ENCODE measurements at regions not wholly inside any gene's neighbourhood (a gene's known extent, or its start where the extent isn't known, plus 50 kb on each side); places are given as distances from the start of the nearest gene placed in this dataset.

DNA sequence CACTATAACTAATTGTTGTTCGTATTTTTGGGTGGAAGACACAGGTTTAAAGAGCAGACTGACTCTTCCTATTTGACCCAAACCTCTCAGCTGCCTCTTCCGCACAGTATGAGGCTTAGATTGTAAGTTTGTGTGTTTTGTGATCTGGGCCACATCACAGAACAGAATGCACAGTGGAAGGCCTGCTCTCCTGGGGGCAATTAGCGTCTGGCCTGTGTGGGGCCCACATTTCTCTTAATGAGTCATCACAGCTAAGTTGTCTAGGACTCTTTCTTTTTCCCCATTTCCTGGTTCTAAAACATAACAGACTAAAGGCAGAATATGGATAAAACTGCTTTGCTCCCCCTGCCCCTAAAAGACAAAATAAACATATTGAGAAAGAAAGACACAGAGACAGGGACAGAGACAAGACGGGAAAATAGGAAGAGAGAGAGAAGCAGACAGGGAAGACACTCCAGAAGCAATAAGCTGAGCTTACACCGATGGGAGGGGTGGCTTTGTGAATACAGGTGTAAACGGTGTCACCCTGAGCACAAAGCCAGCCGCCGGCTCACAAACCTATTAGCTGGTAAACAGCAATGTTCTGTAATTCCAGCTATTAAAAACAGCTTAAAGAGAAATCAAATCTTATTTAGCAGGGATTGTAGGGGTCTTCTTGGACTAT is 127.4 kb upstream of the OPCML start:
- Histone ChIP-seq H3K9me2 (replicated peaks; ENCODE audit: insufficient read depth, low read length) (no peaks in the 10 kb centered on the region), H3K27ac (ENCODE audit: low read length) (no peak overlapping the region), H3K9me3 (ENCODE audit: low read length) (no peaks in the 10 kb centered on the region), H3K27me3 (ENCODE audit: low read length) (no peaks in the 10 kb centered on the region), H2AFZ (ENCODE audit: low read length) (no peak overlapping the region), H3K9ac (ENCODE audit: low read length) (no peak overlapping the region), H3K4me1 (ENCODE audit: low read length) (no peaks in the 10 kb centered on the region), H3K36me3 (ENCODE audit: insufficient read depth, low read length) (no peaks in the 10 kb centered on the region), H4K20me1 (ENCODE audit: insufficient read depth, low read depth, low read length) (no peaks in the 10 kb centered on the region), H3K4me2 (ENCODE audit: low read depth, low read length, poor library complexity, severe bottlenecking) (no peak overlapping the region), H3K4me3 (ENCODE audit: low read length) (no peak overlapping the region), H3K79me2 (ENCODE audit: low read length) (no peaks in the 10 kb centered on the region)
- DNase-seq, result no peak

DNA sequence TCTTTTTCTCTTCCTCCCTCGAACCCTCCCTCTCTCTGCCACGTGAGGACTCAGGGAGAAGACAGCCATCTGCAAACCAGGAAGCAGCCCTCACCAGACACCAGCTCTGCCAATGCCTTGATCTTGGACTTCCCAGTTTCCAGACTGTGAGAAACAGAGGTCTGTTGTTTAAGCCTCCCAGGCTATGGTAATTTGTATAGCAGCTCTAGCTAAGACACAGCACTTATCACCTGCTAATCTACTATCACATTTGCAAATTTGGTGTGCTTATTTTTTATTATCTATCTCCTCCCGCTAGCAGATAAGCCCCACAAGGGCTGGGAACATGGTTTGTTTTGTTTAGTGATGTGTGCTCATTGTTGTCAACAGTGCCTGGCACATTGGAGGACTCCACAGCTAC is 124.8 kb upstream of the OPCML start:
- no peak overlapping the region for H3K4me2 ChIP-seq (ENCODE audit: low read depth, low read length, poor library complexity, severe bottlenecking)
- H3K9ac ChIP-seq (ENCODE audit: low read length), result no peak overlapping the region
- H4K20me1 ChIP-seq (ENCODE audit: insufficient read depth, low read depth, low read length), result no peaks in the 10 kb centered on the region
- no peaks in the 10 kb centered on the region for H3K27me3 ChIP-seq (ENCODE audit: low read length)
- no peaks in the 10 kb centered on the region for H3K79me2 ChIP-seq (ENCODE audit: low read length)
- no peaks in the 10 kb centered on the region for H3K9me3 ChIP-seq (ENCODE audit: low read length)
- no peaks in the 10 kb centered on the region for H3K36me3 ChIP-seq (ENCODE audit: insufficient read depth, low read length)
- DNase-seq, result no peak
- H3K27ac ChIP-seq (ENCODE audit: low read length), result no peak overlapping the region
- no peaks in the 10 kb centered on the region for H3K4me1 ChIP-seq (ENCODE audit: low read length)
- H3K9me2 ChIP-seq (replicated peaks; ENCODE audit: insufficient read depth, low read length), result no peaks in the 10 kb centered on the region
- no peak overlapping the region for H3K4me3 ChIP-seq (ENCODE audit: low read length)
- H2AFZ ChIP-seq (ENCODE audit: low read length), result no peak overlapping the region

GRCh38 chr11:133656082-133656635 is 123.9 kb upstream of the OPCML start:
- H3K27me3 ChIP-seq (ENCODE audit: low read length), result no peaks in the 10 kb centered on the region
- H3K79me2 ChIP-seq (ENCODE audit: low read length), result no peaks in the 10 kb centered on the region
- no peak overlapping the region for H3K27ac ChIP-seq (ENCODE audit: low read length)
- no peak overlapping the region for H3K4me3 ChIP-seq (ENCODE audit: low read length)
- H3K9ac ChIP-seq (ENCODE audit: low read length), result no peak overlapping the region
- no peak overlapping the region for H3K4me2 ChIP-seq (ENCODE audit: low read depth, low read length, poor library complexity, severe bottlenecking)
- H3K9me2 ChIP-seq (replicated peaks; ENCODE audit: insufficient read depth, low read length), result no peaks in the 10 kb centered on the region
- no peak for DNase-seq
- H3K36me3 ChIP-seq (ENCODE audit: insufficient read depth, low read length), result no peaks in the 10 kb centered on the region
- no peaks in the 10 kb centered on the region for H3K9me3 ChIP-seq (ENCODE audit: low read length)
- no peaks in the 10 kb centered on the region for H3K4me1 ChIP-seq (ENCODE audit: low read length)
- H2AFZ ChIP-seq (ENCODE audit: low read length), result no peak overlapping the region
- H4K20me1 ChIP-seq (ENCODE audit: insufficient read depth, low read depth, low read length), result no peaks in the 10 kb centered on the region

DNA sequence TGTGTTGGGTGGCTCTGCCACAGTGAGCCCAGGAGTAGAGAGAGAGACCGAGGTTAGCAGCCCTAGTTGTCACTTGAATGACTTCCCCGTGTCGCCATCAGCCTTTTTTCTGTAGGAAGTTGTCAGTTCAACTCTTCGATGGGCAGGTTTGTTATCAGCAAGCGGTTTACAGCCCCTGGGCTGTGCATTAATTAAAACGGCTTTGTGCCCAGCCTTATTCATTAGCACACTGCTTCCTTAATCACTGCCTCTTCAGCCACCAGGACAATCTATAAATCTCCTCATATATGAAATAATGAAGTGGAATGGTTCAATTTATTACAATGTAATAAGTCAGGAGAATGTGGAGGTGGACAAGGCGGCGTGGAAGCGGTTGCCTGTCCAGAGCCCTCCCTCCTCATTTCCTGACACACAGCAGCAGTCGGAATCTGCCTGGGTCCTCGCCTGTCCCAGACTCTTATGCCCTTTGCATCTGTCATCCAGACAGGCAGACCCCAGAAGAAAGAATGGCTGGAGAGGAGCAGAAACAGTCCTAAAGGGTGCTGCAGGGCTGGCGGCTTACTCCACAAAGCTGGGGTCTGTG is 122.4 kb upstream of the OPCML start:
- Histone ChIP-seq H3K36me3 (ENCODE audit: insufficient read depth, low read length) (no peaks in the 10 kb centered on the region), H3K27ac (ENCODE audit: low read length) (no peak overlapping the region), H2AFZ (ENCODE audit: low read length) (no peak overlapping the region), H3K9me2 (replicated peaks; ENCODE audit: insufficient read depth, low read length) (no peaks in the 10 kb centered on the region), H4K20me1 (ENCODE audit: insufficient read depth, low read depth, low read length) (no peaks in the 10 kb centered on the region), H3K4me1 (ENCODE audit: low read length) (no peaks in the 10 kb centered on the region), H3K9me3 (ENCODE audit: low read length) (no peaks in the 10 kb centered on the region), H3K4me2 (ENCODE audit: low read depth, low read length, poor library complexity, severe bottlenecking) (no peak overlapping the region), H3K4me3 (ENCODE audit: low read length) (no peak overlapping the region), H3K27me3 (ENCODE audit: low read length) (no peaks in the 10 kb centered on the region), H3K9ac (ENCODE audit: low read length) (no peak overlapping the region), H3K79me2 (ENCODE audit: low read length) (no peaks in the 10 kb centered on the region)
- no peak for DNase-seq

GRCh38 chr11:133653336-133653735 is 121.0 kb upstream of the OPCML start:
- Histone ChIP-seq H3K79me2 (ENCODE audit: low read length) (no peaks in the 10 kb centered on the region), H3K9me2 (replicated peaks; ENCODE audit: insufficient read depth, low read length) (no peaks in the 10 kb centered on the region), H3K4me3 (ENCODE audit: low read length) (no peak overlapping the region), H3K27me3 (ENCODE audit: low read length) (no peaks in the 10 kb centered on the region), H2AFZ (ENCODE audit: low read length) (no peak overlapping the region), H3K4me2 (ENCODE audit: low read depth, low read length, poor library complexity, severe bottlenecking) (no peak overlapping the region), H4K20me1 (ENCODE audit: insufficient read depth, low read depth, low read length) (no peaks in the 10 kb centered on the region), H3K9me3 (ENCODE audit: low read length) (no peaks in the 10 kb centered on the region), H3K27ac (ENCODE audit: low read length) (no peak overlapping the region), H3K9ac (ENCODE audit: low read length) (no peak overlapping the region), H3K36me3 (ENCODE audit: insufficient read depth, low read length) (no peaks in the 10 kb centered on the region), H3K4me1 (ENCODE audit: low read length) (no peaks in the 10 kb centered on the region)
- DNase-seq, result no peak

- no peak overlapping the region for H3K4me2 ChIP-seq (ENCODE audit: low read depth, low read length, poor library complexity, severe bottlenecking)
- no peaks in the 10 kb centered on the region for H3K4me1 ChIP-seq (ENCODE audit: low read length)
- H3K9me3 ChIP-seq (ENCODE audit: low read length), result no peaks in the 10 kb centered on the region
- no peaks in the 10 kb centered on the region for H4K20me1 ChIP-seq (ENCODE audit: insufficient read depth, low read depth, low read length)
- no peaks in the 10 kb centered on the region for H3K79me2 ChIP-seq (ENCODE audit: low read length)
- DNase-seq, result no peak
- H3K9ac ChIP-seq (ENCODE audit: low read length), result no peak overlapping the region
- H3K36me3 ChIP-seq (ENCODE audit: insufficient read depth, low read length), result no peaks in the 10 kb centered on the region
- H3K9me2 ChIP-seq (replicated peaks; ENCODE audit: insufficient read depth, low read length), result no peaks in the 10 kb centered on the region
- no peak overlapping the region for H3K4me3 ChIP-seq (ENCODE audit: low read length)
- H3K27me3 ChIP-seq (ENCODE audit: low read length), result no peaks in the 10 kb centered on the region
- no peak overlapping the region for H2AFZ ChIP-seq (ENCODE audit: low read length)
- H3K27ac ChIP-seq (ENCODE audit: low read length), result no peak overlapping the region
Observed at GRCh38 chr11:133650082-133650481, 117.8 kb upstream of the OPCML start.

DNA sequence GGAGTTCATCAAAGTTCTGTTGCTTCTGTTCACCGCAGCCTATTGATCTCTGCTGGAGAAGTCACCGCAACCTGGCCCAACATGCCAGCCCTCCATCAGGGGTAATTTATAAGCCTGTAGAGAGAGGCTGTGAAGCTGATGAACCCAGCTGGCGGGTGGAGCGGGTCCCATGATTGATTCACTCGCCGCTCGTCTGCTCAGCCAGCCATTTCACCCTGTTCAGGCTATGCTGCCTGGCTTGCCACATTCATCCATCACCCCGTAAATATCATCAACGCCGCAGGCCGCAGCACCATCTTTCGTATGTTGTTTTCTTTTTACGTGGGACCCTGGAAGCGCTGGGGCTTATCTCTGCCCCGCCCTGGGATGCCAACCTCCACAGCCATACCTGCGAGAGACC is 116.7 kb upstream of the OPCML start:
- H3K36me3 ChIP-seq (ENCODE audit: insufficient read depth, low read length), result no peaks in the 10 kb centered on the region
- no peaks in the 10 kb centered on the region for H3K27me3 ChIP-seq (ENCODE audit: low read length)
- H3K9me3 ChIP-seq (ENCODE audit: low read length), result no peaks in the 10 kb centered on the region
- no peak for DNase-seq
- H3K79me2 ChIP-seq (ENCODE audit: low read length), result no peaks in the 10 kb centered on the region
- H3K9ac ChIP-seq (ENCODE audit: low read length), result no peak overlapping the region
- no peak overlapping the region for H2AFZ ChIP-seq (ENCODE audit: low read length)
- H3K4me2 ChIP-seq (ENCODE audit: low read depth, low read length, poor library complexity, severe bottlenecking), result no peak overlapping the region
- no peaks in the 10 kb centered on the region for H4K20me1 ChIP-seq (ENCODE audit: insufficient read depth, low read depth, low read length)
- no peak overlapping the region for H3K4me3 ChIP-seq (ENCODE audit: low read length)
- H3K4me1 ChIP-seq (ENCODE audit: low read length), result no peaks in the 10 kb centered on the region
- no peak overlapping the region for H3K27ac ChIP-seq (ENCODE audit: low read length)
- no peaks in the 10 kb centered on the region for H3K9me2 ChIP-seq (replicated peaks; ENCODE audit: insufficient read depth, low read length)

DNA sequence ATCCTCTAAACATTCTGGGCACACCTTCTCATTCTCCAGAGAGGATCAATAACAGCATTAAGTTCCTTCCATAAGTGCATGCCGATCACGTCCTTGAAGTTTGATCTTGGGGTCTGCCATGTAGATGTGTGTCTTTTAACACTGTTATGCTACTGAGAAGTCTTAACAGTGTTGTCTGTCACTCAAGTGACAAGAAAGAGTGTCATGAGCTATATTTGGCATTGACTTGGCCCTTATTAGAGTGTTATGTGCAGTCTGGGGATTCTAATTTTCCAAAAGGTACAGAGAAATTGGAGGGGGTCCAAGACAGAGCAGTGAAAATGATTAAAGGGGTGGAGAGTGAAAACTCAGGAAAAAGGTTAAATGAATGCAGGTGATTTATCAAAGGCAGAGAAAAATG is 107.1 kb upstream of the OPCML start:
- no peaks in the 10 kb centered on the region for H3K9me3 ChIP-seq (ENCODE audit: low read length)
- H3K4me3 ChIP-seq (ENCODE audit: low read length), result no peak overlapping the region
- H3K79me2 ChIP-seq (ENCODE audit: low read length), result no peaks in the 10 kb centered on the region
- no peaks in the 10 kb centered on the region for H3K4me1 ChIP-seq (ENCODE audit: low read length)
- no peak overlapping the region for H2AFZ ChIP-seq (ENCODE audit: low read length)
- no peak for DNase-seq
- H3K9ac ChIP-seq (ENCODE audit: low read length), result no peak overlapping the region
- H3K27me3 ChIP-seq (ENCODE audit: low read length), result no peaks in the 10 kb centered on the region
- H3K9me2 ChIP-seq (replicated peaks; ENCODE audit: insufficient read depth, low read length), result no peaks in the 10 kb centered on the region
- no peaks in the 10 kb centered on the region for H3K36me3 ChIP-seq (ENCODE audit: insufficient read depth, low read length)
- H4K20me1 ChIP-seq (ENCODE audit: insufficient read depth, low read depth, low read length), result no peaks in the 10 kb centered on the region
- no peak overlapping the region for H3K27ac ChIP-seq (ENCODE audit: low read length)
- H3K4me2 ChIP-seq (ENCODE audit: low read depth, low read length, poor library complexity, severe bottlenecking), result no peak overlapping the region

Measured in Karpas-422 (cell line).